HepG2 (cell line): ENCODE measurements at regions not wholly inside any gene's neighbourhood (a gene's known extent, or its start where the extent isn't known, plus 50 kb on each side); places are given as distances from the start of the nearest gene placed in this dataset.
A peak's percentile ranks its signal among the peaks of the same experiment; 100 is the strongest.

Source experiments
- ATF3 ChIP-seq: sonication (generic); formaldehyde crosslinking; IDR thresholded peaks from 2 replicates; pipeline ENCODE4 v1.4.0; 2020; ENCODE audit warnings: missing genetic modification reagents
- CHD4 ChIP-seq: fragments of 200-600 bp; sonication (generic); IDR thresholded peaks from 2 replicates; pipeline ENCODE4 v1.7.0; 2017; ENCODE audit warnings: mild to moderate bottlenecking, low read length, borderline replicate concordance
- DMTF1 ChIP-seq: sonication (generic); formaldehyde crosslinking; IDR thresholded peaks from 2 replicates; pipeline ENCODE4 v1.4.0; 2020; ENCODE audit warnings: mild to moderate bottlenecking, missing genetic modification reagents
- HDAC2 ChIP-seq: sonication (generic); formaldehyde crosslinking; IDR thresholded peaks from 2 replicates; pipeline ENCODE4 v1.4.0; 2020; ENCODE audit warnings: missing genetic modification reagents
- IRF1 ChIP-seq: sonication (generic); formaldehyde crosslinking; IDR thresholded peaks from 2 replicates; pipeline ENCODE4 v1.4.0; 2020; ENCODE audit warnings: low read depth, mild to moderate bottlenecking, missing genetic modification reagents
- MEIS1 ChIP-seq: sonication (generic); formaldehyde crosslinking; IDR thresholded peaks from 2 replicates; pipeline ENCODE4 v1.9.0; 2021; ENCODE audit warnings: mild to moderate bottlenecking, missing genetic modification reagents, moderate library complexity, borderline replicate concordance
- MYPOP ChIP-seq: sonication (generic); formaldehyde crosslinking; IDR thresholded peaks from 2 replicates; pipeline ENCODE4 v1.8.1; 2023; ENCODE audit warnings: mild to moderate bottlenecking, moderate library complexity, missing genetic modification reagents
- PCBP2 ChIP-seq: fragments of 200-400 bp; formaldehyde crosslinking; optimal IDR thresholded peaks from 2 replicates; pipeline ENCODE3; 2018; ENCODE audit warnings: low read length, low read depth; ENCODE audit not compliant: poor library complexity, severe bottlenecking
- POGK ChIP-seq: sonication (generic); formaldehyde crosslinking; conservative IDR thresholded peaks from 2 replicates; pipeline ENCODE4 v1.8.0; 2022; ENCODE audit warnings: mild to moderate bottlenecking, moderate library complexity, missing genetic modification reagents
- ZBTB1 ChIP-seq: sonication (generic); formaldehyde crosslinking; IDR thresholded peaks from 2 replicates; pipeline ENCODE4 v1.4.0; 2020; ENCODE audit warnings: missing genetic modification reagents, borderline replicate concordance
- ZNF275 ChIP-seq: sonication (generic); formaldehyde crosslinking; IDR thresholded peaks from 2 replicates; pipeline ENCODE4 v1.8.0; 2022; ENCODE audit warnings: missing genetic modification reagents, mild to moderate bottlenecking, inconsistent platforms, borderline replicate concordance
- ZNF281 ChIP-seq: sonication (generic); formaldehyde crosslinking; IDR thresholded peaks from 2 replicates; pipeline ENCODE4 v1.4.0; 2020; ENCODE audit warnings: missing genetic modification reagents, borderline replicate concordance
- ZNF446 ChIP-seq: sonication (generic); formaldehyde crosslinking; IDR thresholded peaks from 2 replicates; pipeline ENCODE4 v1.5.0; 2020; ENCODE audit warnings: mild to moderate bottlenecking, missing genetic modification reagents
- ZNF710 ChIP-seq: sonication (generic); formaldehyde crosslinking; IDR thresholded peaks from 2 replicates; pipeline ENCODE4 v1.5.0; 2020; ENCODE audit warnings: mild to moderate bottlenecking, missing genetic modification reagents, borderline replicate concordance

- no peak for TF ChIP-seq MEIS1
- TF ChIP-seq IRF1 (CRISPR knock-in tag), result no peak
- TF ChIP-seq HDAC2 (CRISPR knock-in tag), result peak; percentile 27; the same call in 1 of the 2 replicates
- no peak for TF ChIP-seq POGK
- no peak for TF ChIP-seq DMTF1
- 0 out of 2 replicates have a peak, but pooled peaks have one; percentile 66 for TF ChIP-seq ZNF710 (CRISPR knock-in tag)
- no peak for TF ChIP-seq ZNF275
- no peak for TF ChIP-seq PCBP2
- TF ChIP-seq ZBTB1 (CRISPR knock-in tag), result no peak
- no peak for TF ChIP-seq ATF3 (CRISPR knock-in tag)
- no peak for TF ChIP-seq ZNF446
- no peak for TF ChIP-seq CHD4
- TF ChIP-seq MYPOP, result no peak
- TF ChIP-seq ZNF281 (CRISPR knock-in tag), result no peak
Observed at GRCh38 chr10:28807760-28808613, 130.7 kb downstream of the BAMBI start (continued).
